GM19238 (cell line): ENCODE measurements at regions not wholly inside any gene's neighbourhood (a gene's known extent, or its start where the extent isn't known, plus 50 kb on each side); places are given as distances from the start of the nearest gene placed in this dataset.
A peak's percentile ranks its signal among the peaks of the same experiment; 100 is the strongest.
"Not testable (repeated sequence)": the region's sequence is repeated elsewhere in the genome, so short reads cannot be mapped to it uniquely, and the experiment has no call there.

Experiments
- DNase-seq: peaks from one replicate; pipeline ENCODE4 v3.0.0; 2011; ENCODE audit warnings: low spot score; ENCODE audit not compliant: insufficient read length

- DNase-seq, result not testable (repeated sequence)
Measured at GRCh38 chr7:67358738-67359137, 362.1 kb downstream of the TYW1 start.

DNA sequence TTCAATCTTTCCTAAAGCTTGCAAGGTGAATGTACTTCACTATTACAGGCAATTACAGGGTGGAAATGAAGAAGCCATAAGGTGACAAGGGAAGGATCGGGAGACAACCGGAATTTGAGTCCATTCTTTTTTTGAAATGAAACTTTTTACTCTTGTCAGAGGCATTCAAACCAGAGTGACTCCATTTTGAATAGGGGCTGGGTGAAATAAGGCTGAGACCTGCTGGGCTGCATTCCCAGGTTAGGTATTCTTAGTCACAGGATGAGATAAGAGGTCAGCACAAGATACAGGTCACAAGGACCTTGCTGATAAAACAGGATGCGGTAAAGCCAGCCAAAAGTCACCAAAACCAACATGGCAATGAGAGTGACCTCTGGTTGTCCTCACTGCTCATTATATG is 363.3 kb downstream of the TYW1 start:
- DNase-seq, result no peak

DNA sequence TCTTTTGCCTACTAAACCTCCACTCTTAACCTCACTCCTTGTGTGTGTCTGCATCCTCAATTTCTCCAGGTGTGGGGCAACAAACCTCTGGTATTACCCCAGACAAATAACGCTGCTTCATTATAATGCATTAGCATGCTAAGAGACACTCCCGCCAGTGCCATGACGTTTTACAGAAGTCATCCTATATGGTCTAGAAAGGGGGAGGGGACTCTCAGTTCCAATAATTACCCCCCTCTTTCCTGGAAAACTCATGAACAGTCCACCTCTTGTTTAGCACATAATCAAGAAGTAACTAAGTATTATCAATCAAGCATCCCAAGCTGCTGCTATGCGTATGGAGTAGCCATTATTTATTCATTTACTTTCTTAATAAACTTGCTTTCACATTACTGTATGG is 364.5 kb downstream of the TYW1 start:
- no peak for DNase-seq

DNA sequence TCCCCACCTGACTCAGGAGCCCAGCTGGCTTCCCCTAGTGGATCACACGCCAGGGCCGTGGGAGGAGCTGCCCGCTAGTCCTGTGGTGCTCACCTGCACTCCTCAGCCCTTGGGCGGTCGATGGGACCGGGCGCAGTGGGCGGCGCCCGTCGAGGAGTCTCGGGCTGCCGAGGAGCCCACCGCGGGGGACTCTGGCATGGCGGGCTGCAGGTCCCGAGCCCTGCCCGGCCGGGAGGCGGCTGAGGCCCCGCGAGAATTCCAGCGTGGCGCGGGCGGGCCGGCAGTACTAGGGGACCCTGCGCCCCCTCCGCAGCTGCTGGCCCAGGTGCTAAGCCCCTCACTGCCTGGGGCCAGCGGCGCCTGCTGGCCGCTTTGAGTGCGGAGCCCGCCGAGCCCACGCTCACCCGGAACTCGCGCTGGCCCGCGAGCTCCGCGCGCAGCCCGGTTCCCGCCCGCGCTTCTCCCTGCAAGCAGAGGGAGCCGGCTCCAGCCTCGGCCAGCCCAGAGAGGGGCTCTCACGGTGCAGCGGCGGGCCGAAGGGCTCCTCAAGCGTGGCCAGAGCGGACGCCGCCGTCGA is 367.9 kb downstream of the TYW1 start:
- DNase-seq, result no peak

DNA sequence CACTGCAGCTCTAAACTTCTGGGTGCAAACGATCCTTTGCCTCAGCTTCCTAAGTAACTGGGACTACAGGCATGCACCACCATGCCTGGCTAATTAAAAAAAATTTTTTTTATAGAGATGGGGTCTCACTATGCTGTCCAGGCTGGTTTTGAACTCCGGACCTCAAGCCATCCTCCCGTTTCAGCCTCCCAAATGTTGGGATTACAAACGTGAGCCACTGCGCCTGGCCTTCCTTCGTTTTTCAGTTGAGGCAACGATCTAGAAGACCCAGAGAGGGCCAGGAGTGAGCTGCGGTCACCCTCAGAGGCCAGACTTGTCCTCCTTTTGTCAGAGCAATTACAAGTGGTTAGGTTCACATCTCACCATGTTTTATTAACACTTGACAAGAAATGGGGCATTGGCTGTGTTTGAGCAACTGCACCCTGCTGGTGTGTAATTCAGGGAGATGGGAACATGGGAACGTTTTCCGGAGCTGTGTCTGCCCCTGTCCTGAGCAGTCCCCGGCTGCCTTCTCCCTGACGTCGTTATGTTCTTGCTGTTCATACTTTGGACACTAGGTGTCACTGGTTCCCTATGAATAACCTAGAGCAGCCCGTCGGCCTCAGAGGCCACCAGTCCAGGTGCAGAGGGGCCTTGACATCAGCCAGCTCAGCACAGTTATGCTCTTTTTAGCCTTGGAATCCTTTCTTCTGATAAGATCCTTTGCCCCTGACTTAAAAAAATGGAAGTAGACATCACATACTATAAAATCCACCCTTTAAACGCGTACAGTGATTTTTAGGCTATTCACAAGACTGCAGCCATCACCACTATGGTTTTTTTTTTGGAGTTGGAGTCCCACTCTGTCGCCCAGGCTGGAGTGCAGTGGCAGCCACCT is 375.0 kb downstream of the TYW1 start:
- DNase-seq, result peak; percentile 81

- not testable (repeated sequence) for DNase-seq
Measured at GRCh38 chr7:67373389-67373788, 376.8 kb downstream of the TYW1 start.

DNA sequence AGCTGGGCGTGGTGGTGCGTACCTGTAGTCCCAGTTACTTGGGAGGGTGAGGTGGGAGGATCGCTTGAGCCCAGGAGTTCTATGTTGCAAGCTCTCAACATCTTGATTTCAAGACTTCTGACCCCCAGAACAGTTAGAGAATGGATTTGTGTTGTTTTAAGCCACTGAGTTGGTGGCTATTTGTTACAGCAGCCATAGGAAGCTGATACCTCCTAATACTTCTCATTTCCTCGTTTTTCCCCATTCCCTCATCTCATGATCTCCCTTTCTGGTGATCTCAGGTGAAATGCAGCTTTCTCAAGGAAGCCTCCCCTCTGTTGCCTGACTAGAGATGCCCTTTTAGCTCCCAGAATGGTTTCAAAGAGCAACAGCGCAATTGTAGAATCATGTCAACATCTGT is 378.8 kb downstream of the TYW1 start:
- DNase-seq, result no peak

- peak; percentile 65 for DNase-seq
Measured at GRCh38 chr7:67377939-67378862, 381.6 kb downstream of the TYW1 start.

DNA sequence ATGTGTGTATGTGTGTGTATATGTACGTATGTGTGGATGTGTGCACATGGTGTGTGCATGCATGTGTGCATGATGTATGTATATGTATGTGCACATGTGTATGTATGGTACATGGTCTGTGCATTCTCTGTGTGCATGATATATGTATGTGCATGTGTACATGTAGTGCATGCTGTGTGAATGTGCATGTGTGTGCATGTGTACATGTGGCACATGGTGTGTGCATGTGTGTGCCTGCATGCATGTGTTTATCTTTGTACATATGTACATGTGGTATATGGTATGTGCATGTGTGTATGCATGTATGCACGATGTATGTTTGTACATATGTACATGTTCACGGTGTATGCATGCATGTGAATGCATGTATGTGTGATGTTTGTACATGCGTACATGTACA is 383.7 kb downstream of the TYW1 start:
- no peak for DNase-seq

DNA sequence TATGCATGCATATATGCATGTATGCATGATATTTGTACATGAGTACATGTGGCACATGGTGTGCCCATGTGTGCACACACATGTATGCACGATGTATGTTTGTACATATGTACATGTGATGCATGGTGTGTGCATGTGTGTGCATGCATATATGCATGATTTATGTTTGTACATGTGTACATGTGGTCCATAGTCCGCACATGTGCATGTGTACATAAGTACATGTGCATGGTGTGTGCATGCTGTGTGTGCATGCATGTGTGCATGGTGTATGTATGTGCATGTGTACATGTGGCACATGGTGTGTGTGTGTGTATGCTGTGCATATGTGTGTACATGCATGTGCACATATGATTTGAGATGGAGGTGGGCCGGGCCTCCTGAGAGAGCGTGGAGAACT is 384.2 kb downstream of the TYW1 start:
- DNase-seq, result no peak

DNA sequence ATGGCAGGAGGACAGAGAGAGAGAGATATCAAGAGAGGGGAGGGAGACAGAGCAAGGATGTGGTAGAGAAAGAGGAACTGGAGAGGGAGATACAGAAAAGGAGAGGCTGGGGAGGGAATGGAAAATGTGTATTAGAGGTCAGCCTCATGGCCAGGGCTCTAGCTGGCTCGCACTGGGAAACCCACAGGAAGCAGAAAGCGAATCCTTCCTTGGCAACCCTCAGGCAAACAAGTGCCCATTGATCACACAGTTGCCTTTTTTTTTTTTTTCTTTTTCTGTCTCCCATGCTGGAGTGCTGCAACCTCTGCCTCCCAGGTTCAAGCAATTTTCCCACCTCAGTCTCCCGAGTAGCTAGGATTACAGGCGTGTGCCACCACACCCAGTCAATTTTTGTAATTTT is 391.2 kb downstream of the TYW1 start:
- no peak for DNase-seq

- no peak for DNase-seq
Measured at GRCh38 chr7:67391168-67391567, 394.5 kb downstream of the TYW1 start.

DNA sequence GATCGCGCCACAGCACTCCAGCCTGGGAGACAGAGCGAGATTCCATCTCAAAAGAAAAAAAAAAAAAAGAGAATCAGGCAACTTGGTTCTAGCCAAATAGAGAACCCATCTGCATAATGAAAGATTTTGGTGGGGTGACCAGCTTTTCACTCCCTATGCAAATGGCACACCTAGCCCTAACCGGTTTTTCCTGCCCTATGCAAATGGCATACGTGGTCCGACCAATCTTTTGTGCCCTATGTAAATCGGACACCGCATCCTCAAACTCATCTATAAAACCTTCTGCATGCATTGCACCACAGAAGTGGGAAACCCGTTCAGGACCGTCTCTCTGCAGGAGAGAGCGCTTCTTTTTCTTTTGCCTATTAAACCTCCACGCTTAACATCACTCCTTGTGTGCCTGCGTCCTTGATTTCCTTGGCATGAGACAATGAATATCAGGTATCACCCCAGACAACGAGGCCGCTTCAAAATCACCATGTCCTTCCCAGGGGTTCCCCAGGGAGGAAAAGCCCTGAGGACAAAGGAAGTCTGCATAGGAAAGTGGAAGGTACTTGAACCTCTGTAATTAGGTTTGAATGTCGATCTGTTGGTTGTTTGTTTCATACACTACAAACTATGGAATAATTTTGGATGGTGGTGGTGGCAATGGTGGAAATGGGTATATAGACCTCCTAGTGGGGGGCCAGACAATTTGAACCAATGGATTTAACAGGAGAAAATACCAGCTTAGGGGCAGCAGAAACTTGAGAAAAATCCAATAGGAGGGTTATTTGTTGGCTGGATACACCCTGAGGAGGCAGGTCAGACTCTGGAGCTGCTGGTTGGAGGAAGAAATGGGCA is 396.2 kb downstream of the TYW1 start:
- no peak for DNase-seq

DNA sequence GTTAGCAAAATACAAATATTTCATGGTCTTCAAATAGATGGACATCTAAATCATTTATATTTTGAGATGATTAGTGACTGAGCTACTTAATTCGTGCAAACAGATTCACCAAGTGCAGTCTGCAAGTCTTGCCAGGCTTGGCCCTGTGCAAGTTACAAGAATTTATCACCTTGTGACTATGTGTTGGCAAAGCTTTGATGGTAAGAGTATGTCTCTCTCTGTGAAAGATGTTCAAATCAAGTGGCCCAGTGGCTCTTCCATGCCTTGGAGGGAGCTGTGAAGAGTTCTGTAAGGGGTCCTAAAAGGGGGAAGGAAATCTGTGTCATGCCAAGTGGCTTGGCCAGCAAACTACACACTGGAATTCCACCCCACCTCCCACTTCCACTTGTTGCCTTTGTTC is 397.3 kb downstream of the TYW1 start:
- DNase-seq, result no peak

DNA sequence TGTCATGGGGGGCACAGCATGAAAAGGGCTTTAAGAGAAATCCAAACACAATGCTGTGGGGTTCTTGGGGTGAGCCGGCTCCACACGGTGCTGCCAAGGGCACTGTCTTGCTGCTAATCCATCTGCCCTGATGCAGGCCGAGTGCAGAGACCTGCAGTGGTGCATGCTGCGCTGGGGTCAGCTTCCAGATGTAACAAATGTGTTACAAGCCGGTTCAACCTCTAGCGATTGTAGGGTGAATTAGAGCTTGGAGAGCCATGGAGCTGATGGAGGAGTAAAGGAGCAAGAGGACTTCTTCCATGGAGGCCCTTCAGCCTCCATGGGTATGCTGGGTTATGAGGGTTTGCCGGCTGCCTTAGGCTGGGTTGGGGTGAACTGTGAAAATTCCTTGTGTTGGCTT is 402.3 kb downstream of the TYW1 start:
- DNase-seq, result no peak

- no peak for DNase-seq
Measured at GRCh38 chr7:67401492-67401891, 404.9 kb downstream of the TYW1 start.

DNA sequence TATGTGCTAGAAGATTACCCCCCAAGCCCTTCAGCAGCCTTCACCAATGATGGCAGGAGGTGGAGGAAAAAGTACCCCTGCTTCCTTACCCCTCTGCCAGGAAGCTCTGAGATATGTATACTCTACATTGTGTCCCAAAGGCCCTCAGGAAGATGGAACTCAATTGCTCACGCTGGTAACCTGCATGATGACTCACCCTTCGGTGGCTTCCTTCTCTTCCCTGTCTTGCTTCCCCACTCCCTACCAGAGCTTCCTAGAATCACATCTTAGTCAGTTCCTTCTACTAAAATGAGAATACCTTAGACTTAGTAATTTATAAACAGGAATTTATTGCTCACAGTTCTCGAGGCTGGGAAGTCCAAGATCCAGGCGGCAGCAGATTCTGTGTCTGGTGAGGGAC is 405.6 kb downstream of the TYW1 start:
- DNase-seq, result no peak

GRCh38 chr7:67406976-67407375 is 410.3 kb downstream of the TYW1 start:
- DNase-seq, result no peak

GRCh38 chr7:67407392-67408071 is 410.9 kb downstream of the TYW1 start:
- DNase-seq, result no peak

DNA sequence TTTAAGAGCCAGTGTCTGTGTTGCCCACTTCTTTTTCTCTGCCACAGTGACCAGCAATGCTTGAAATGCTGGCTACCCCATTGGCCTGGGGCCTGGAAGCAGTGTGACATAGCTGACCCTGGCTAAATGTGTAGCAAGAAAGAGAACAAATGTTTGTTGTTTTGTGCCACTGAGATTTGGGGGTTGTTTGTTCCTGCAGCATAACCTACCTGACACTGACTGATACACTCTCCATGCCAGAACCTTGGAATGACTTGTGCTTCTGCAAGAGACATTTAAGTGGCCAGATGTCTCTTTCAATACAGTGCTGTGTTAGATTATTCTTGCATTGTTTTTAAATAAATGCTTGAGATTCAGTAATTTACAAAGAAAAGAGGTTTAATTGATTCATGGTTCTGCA is 411.5 kb downstream of the TYW1 start:
- DNase-seq, result no peak

DNA sequence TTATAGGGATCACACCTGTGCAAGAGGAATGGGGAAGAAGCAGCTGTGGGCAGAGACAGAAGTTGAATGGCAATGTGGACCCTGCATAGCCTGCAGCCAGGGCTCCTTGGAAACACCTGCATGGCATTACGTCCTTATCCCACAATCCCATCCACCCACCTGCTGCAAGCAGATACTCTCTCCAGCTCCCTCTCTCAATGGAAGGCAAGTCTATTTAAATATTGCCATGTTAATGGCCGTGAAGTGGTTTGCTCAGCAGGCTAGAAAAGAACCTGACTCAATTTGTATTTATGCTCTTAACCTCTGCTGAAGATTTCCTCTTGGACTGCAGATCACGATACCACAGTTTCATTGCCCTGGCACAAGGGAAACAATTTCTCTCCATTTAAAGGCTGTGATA is 417.0 kb downstream of the TYW1 start:
- DNase-seq, result no peak
